H1 (cell line): ENCODE measurements at regions not wholly inside any gene's neighbourhood (a gene's known extent, or its start where the extent isn't known, plus 50 kb on each side); places are given as distances from the start of the nearest gene placed in this dataset.

Source experiments
- CTCF ChIA-PET: fragments of 300-600 bp; sonication (Branson Sonifier 250); formaldehyde crosslinking; loops from one replicate; lab custom pipeline; 2021; ENCODE audit not compliant: partially characterized antibody; lab: Charles Lee
- POLR2A ChIA-PET: fragments of 300-600 bp; sonication (Branson Sonifier 250); formaldehyde crosslinking; loops from one replicate; lab custom pipeline; 2021; ENCODE audit warnings: inconsistent platforms; ENCODE audit not compliant: partially characterized antibody; lab: Charles Lee
- DNase-seq, 2 experiments: peaks; one replicate each; pipeline versions ENCODE4 v3.0.0 to v3.0.0-alpha.2; 2010 to 2022; ENCODE audit warnings: low spot score in 2 of 2, low read depth in 1 of 2, mixed read lengths in 1 of 2
- FAIRE-seq: peaks from 2 replicates; lab custom pipeline; 2011; peaks lifted over from hg19 to GRCh38; lab: Jason Lieb, UNC
- H2AFZ ChIP-seq: 2 replicates; pipeline ENCODE4 v1.8.1; 2012; ENCODE audit warnings: low read length, inconsistent platforms
- H2AK5ac ChIP-seq: 2 replicates; pipeline ENCODE4 v1.6.1; 2013; ENCODE audit warnings: low read depth, low read length
- H2BK120ac ChIP-seq: replicated peaks from 2 replicates; pipeline ENCODE3; 2013; ENCODE audit warnings: low read depth, low read length, inconsistent platforms
- H2BK12ac ChIP-seq: 2 replicates; pipeline ENCODE4 v1.6.1; 2013; ENCODE audit warnings: low read depth, low read length
- H2BK15ac ChIP-seq: 2 replicates; pipeline ENCODE4 v1.6.1; 2013; ENCODE audit warnings: low read length
- H2BK20ac ChIP-seq: 2 replicates; pipeline ENCODE4 v1.6.1; 2013; ENCODE audit warnings: low read length
- H2BK5ac ChIP-seq: 2 replicates; pipeline ENCODE4 v1.6.1; 2013; ENCODE audit warnings: low read depth, low read length
- H3K14ac ChIP-seq: 2 replicates; pipeline ENCODE4 v1.6.1; 2013; ENCODE audit warnings: inconsistent platforms; ENCODE audit not compliant: insufficient read length
- H3K18ac ChIP-seq: 2 replicates; pipeline ENCODE4 v1.6.1; 2013; ENCODE audit warnings: low read length; ENCODE audit errors: extremely low read depth
- H3K23ac ChIP-seq: 2 replicates; pipeline ENCODE4 v1.6.1; 2013; ENCODE audit warnings: inconsistent platforms; ENCODE audit not compliant: insufficient read length
- H3K23me2 ChIP-seq: 2 replicates; pipeline ENCODE4 v1.6.1; 2013; ENCODE audit warnings: low read depth, low read length
- H3K27ac ChIP-seq: 2 replicates; pipeline ENCODE4 v1.6.1; 2011; ENCODE audit warnings: low read depth, low read length, inconsistent platforms
- H3K27me3 ChIP-seq, 4 experiments: replicated peaks in 1 of 4; 1 replicate in 1 of 4; 2 replicates in 3 of 4; pipeline versions ENCODE4 v1.6.1 to v1.8.1; 2011 to 2013; ENCODE audit warnings: low read length in 3 of 4, mild to moderate bottlenecking in 3 of 4, inconsistent platforms in 2 of 4, mixed read lengths in 2 of 4, moderate library complexity in 1 of 4; ENCODE audit not compliant: control insufficient read depth in 3 of 4, insufficient read depth in 3 of 4; ENCODE audit errors: extremely low read depth in 1 of 4
- H3K36me3 ChIP-seq, 4 experiments: 2 replicates each; pipeline versions ENCODE4 v1.6.1 to v1.8.1; 2011 to 2013; ENCODE audit warnings: mild to moderate bottlenecking in 4 of 4, low read length in 3 of 4, moderate library complexity in 2 of 4, control low read depth in 1 of 4, inconsistent platforms in 1 of 4; ENCODE audit not compliant: insufficient read depth in 4 of 4, control insufficient read depth in 2 of 4
- H3K4ac ChIP-seq: replicated peaks from 2 replicates; pipeline ENCODE3; 2013; ENCODE audit warnings: low read length, low read depth, mixed read lengths, inconsistent platforms; ENCODE audit not compliant: insufficient read length
- H3K4me1 ChIP-seq, 4 experiments: replicated peaks in 1 of 4; 1 replicate in 1 of 4; 2 replicates in 3 of 4; pipeline versions ENCODE4 v1.6.1 to v1.8.1; 2011 to 2013; ENCODE audit warnings: low read length in 3 of 4, inconsistent platforms in 2 of 4, mixed read lengths in 1 of 4; ENCODE audit not compliant: insufficient read depth in 4 of 4, control insufficient read depth in 3 of 4
- H3K4me2 ChIP-seq, 2 experiments: 2 replicates each; pipeline versions ENCODE4 v1.6.1 to v1.8.1; 2011 to 2013; ENCODE audit warnings: low read depth in 2 of 2, low read length in 2 of 2, control low read depth in 1 of 2, inconsistent platforms in 1 of 2, mild to moderate bottlenecking in 1 of 2; ENCODE audit not compliant: insufficient read depth in 1 of 2
- H3K4me3 ChIP-seq, 4 experiments: fragments of 200-600, 300-600 bp in 1 of 4; sonication (generic), shearing (Covaris generic), sonication (Bioruptor Twin) in 1 of 4; 2 replicates each; pipeline versions ENCODE4 v1.5.1 to v1.8.1; 2011 to 2016; ENCODE audit warnings: low read length in 4 of 4, low read depth in 3 of 4, control low read depth in 2 of 4, inconsistent platforms in 2 of 4, mild to moderate bottlenecking in 2 of 4, mixed read lengths in 1 of 4, moderate library complexity in 1 of 4; ENCODE audit not compliant: insufficient read depth in 2 of 4; ENCODE audit errors: extremely low read depth in 1 of 4
- H3K56ac ChIP-seq: replicated peaks from 2 replicates; pipeline ENCODE3; 2013; ENCODE audit warnings: low read depth, mild to moderate bottlenecking, mixed read lengths, low read length, inconsistent platforms; ENCODE audit not compliant: insufficient read length
- H3K79me1 ChIP-seq: 2 replicates; pipeline ENCODE4 v1.6.1; 2013; ENCODE audit warnings: low read depth, low read length, control low read depth
- H3K79me2 ChIP-seq, 2 experiments: 2 replicates each; pipeline versions ENCODE4 v1.6.1 to v1.8.1; 2012 to 2013; ENCODE audit warnings: low read length in 2 of 2, mild to moderate bottlenecking in 2 of 2, inconsistent platforms in 1 of 2; ENCODE audit not compliant: insufficient read depth in 2 of 2, control insufficient read depth in 1 of 2
- H3K9ac ChIP-seq, 4 experiments: replicated peaks in 1 of 4; 1 replicate in 1 of 4; 2 replicates in 3 of 4; pipeline versions ENCODE4 v1.6.1 to v1.8.1; 2011 to 2013; ENCODE audit warnings: low read depth in 3 of 4, low read length in 3 of 4, control low read depth in 2 of 4, mild to moderate bottlenecking in 2 of 4, moderate library complexity in 2 of 4, inconsistent platforms in 1 of 4; ENCODE audit errors: extremely low read depth in 1 of 4
- H3K9me3 ChIP-seq, 2 experiments: 2 replicates each; pipeline versions ENCODE4 v1.6.1 to v1.8.1; 2012 to 2013; ENCODE audit warnings: mild to moderate bottlenecking in 2 of 2, moderate library complexity in 2 of 2, control low read depth in 1 of 2, inconsistent platforms in 1 of 2, low read depth in 1 of 2, low read length in 1 of 2, mixed read lengths in 1 of 2; ENCODE audit not compliant: insufficient read depth in 2 of 2
- H4K20me1 ChIP-seq, 2 experiments: replicated peaks in 1 of 2; 2 replicates each; pipeline versions ENCODE3 to v1.8.1; 2011 to 2013; ENCODE audit warnings: inconsistent platforms in 2 of 2, low read length in 2 of 2, mild to moderate bottlenecking in 1 of 2; ENCODE audit not compliant: insufficient read depth in 2 of 2, control insufficient read depth in 1 of 2
- H4K5ac ChIP-seq: 2 replicates; pipeline ENCODE4 v1.6.1; 2013; ENCODE audit warnings: low read length, low read depth, mixed read lengths, inconsistent platforms; ENCODE audit not compliant: insufficient read length
- H4K8ac ChIP-seq: 2 replicates; pipeline ENCODE4 v1.8.0; 2013; ENCODE audit warnings: mild to moderate bottlenecking, moderate library complexity, low read length, inconsistent platforms; ENCODE audit not compliant: insufficient read depth; ENCODE audit errors: extremely low read depth
- H4K91ac ChIP-seq: replicated peaks from 2 replicates; pipeline ENCODE3; 2013; ENCODE audit warnings: low read length, mixed read lengths, inconsistent platforms; ENCODE audit not compliant: insufficient read length
- KDM1A ChIP-seq: fragments of 200-600, 300-600 bp; sonication (generic); IDR thresholded peaks from 2 replicates; pipeline ENCODE4 v1.7.1; 2016; ENCODE audit warnings: mild to moderate bottlenecking, low read length, borderline replicate concordance
- WGBS, 2 experiments: shearing (Covaris generic) in 1 of 2; methylation state at CpG; one replicate each; pipeline versions ENCODE4 v1.1.6 to v1.1.7; 2013 to 2015; ENCODE audit warnings: low lambda C conversion rate in 2 of 2, mixed read lengths in 2 of 2, inconsistent platforms in 1 of 2, low coverage in 1 of 2, missing lambda C conversion rate in 1 of 2; ENCODE audit not compliant: insufficient replicate concordance in 2 of 2, insufficient coverage in 1 of 2, insufficient read length in 1 of 2; ENCODE audit errors: extremely low coverage in 1 of 2, missing lambda C conversion rate in 1 of 2; 5-methylcytosine and 5-hydroxymethylcytosine counted together

GRCh38 chr5:67992923-67993322 lies 222.6 kb upstream of the PIK3R1 start:
- Histone ChIP-seq H2BK15ac (no peak overlapping the region), H2AFZ (no peak overlapping the region), H2BK20ac (no peak overlapping the region), H3K27ac (no peak overlapping the region), H3K23me2 (no peaks in the 10 kb centered on the region), H3K4me1 (no peaks in the 10 kb centered on the region), H3K14ac (no peak overlapping the region), H3K23ac (no peak overlapping the region), H2AK5ac (no peak overlapping the region), H3K56ac (no peak overlapping the region), H2BK5ac (no peak overlapping the region), H3K79me1 (no peaks in the 10 kb centered on the region), H2BK12ac (no peak overlapping the region), H3K27me3 (no peaks in the 10 kb centered on the region), H3K9ac (no peak overlapping the region), H3K36me3 (no peaks in the 10 kb centered on the region), H3K4me3 (no peak overlapping the region), H3K9me3 (no peaks in the 10 kb centered on the region), H3K18ac (no peak overlapping the region), H3K79me2 (no peaks in the 10 kb centered on the region), H4K8ac (no peak overlapping the region), H3K4me2 (no peak overlapping the region), H3K4ac (no peak overlapping the region), H2BK120ac (no peak overlapping the region), H4K5ac (no peak overlapping the region), H4K20me1 (no peaks in the 10 kb centered on the region), H4K91ac (no peak overlapping the region)
- no peak for TF ChIP-seq KDM1A
- CTCF ChIA-PET = no interaction called here
- no peak for FAIRE-seq
- 100% methylated on average over 3 of the region's 3 CpGs; no CpG with 5 or more reads in 1 of the 2 experiments for WGBS, 2 experiments
- POLR2A ChIA-PET = no interaction called here
- no peak for DNase-seq
